GM12892 (cell line): ENCODE measurements at regions not wholly inside any gene's neighbourhood (a gene's known extent, or its start where the extent isn't known, plus 50 kb on each side); places are given as distances from the start of the nearest gene placed in this dataset.
"Not testable (repeated sequence)": the region's sequence is repeated elsewhere in the genome, so short reads cannot be mapped to it uniquely, and the experiment has no call there.

Source experiments
- DNase-seq: peaks from one replicate; pipeline ENCODE4 v3.0.0; 2011; ENCODE audit not compliant: insufficient read length
- FAIRE-seq: peaks from 2 replicates; lab custom pipeline; 2011; peaks lifted over from hg19 to GRCh38; lab: Jason Lieb, UNC
- POLR2A ChIP-seq: IDR thresholded peaks from 2 replicates; pipeline ENCODE4 v1.6.1; 2011; ENCODE audit warnings: low read depth, low read length, control low read depth
- POLR2AphosphoS5 ChIP-seq: IDR thresholded peaks from 2 replicates; pipeline ENCODE4 v1.6.1; 2011; ENCODE audit warnings: low read depth, low read length, control low read depth
- TAF1 ChIP-seq: IDR thresholded peaks from 2 replicates; pipeline ENCODE4 v1.6.1; 2011; ENCODE audit warnings: low read depth, mild to moderate bottlenecking, control low read depth, low read length, borderline replicate concordance

DNA sequence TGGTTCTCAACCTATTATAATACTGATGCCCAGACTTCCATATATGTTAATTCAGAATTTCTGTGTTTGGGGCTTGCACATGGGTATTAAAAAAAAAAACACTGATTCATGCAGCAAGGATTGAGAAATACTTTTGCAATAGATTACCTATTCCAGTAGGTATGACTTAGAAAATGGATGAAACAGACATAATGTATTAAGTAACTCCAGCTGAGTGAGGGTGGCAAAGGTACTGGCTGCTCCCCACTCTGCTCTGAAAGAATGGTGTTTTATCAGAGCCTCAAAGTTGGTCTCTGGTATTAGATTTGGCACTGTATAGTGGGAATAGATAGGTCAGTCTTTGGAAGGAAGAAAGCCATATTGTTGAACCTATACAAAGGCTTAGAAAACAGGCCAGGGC lies 234.3 kb upstream of the FOLH1 start:
- TF ChIP-seq TAF1 (no peak), POLR2AphosphoS5 (no peak), POLR2A (no peak)
- DNase-seq: no peak
- no peak for FAIRE-seq

DNA sequence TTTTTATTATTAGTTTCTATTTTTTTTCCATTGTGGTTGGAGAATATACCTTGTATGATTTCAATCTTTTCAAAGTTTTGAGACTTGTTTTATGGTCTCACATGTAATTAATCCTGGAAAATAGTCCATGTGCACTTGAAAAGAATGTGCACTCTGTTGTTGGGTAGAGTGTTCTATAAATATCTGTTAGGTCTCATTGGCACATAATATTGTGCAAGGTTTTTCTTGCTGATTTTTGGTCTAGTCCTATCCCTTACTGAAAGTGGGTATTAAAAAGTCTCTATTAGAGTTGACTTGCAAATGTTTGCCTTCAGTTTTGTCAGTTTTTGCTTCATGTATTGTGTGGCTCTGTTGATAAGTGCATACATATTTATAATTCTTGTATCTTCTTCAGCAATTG lies 231.5 kb upstream of the FOLH1 start:
- not testable (repeated sequence) for DNase-seq, FAIRE-seq

DNA sequence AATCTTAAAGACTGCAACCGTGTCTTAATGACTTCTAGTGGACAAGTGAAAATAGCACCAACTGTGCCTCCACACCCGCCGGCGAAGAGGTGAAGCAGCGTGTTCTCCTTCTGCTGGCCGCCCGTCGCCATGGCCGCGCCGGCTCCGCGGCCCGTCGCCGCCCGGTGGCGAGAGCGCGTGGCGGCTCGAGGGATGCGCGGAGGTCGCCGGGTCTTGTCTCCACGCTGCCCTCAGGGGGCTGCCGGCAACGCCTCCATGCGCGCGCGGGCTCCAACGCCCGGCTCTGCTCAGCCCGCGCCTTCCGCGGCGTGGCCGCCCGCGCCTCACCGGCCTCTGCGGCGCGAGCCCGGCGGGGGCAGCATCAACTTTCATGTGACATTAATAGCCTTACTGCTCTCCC lies 225.9 kb upstream of the FOLH1 start:
- DNase-seq, FAIRE-seq: not testable (repeated sequence)

DNA sequence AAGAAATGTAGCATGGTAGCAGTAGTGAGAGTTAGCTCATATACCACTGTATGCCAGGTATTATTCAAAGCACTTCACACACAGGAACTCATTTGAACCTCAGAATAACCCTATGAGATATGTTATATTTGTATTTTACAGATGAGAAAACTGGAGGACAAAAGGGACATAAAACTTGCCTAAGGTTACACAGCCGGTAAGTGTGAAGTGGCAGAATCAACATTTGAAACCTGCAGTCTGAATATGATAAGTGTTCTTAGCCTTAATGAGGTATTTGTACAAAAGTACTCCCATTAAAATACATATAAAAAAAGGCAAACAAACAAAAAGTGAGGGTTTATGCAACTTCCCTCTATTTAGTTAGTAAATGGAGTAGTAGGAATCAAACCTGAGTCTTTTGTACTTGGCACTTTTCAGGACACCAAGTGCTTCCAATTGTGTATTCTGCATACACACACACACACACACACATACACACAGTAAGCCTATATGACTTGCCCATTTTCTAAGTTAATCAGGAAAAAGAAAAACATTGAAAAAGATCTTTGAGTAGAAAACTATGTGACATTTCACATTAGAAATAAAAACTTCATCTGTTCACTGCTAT lies 223.9 kb upstream of the FOLH1 start:
- FAIRE-seq (no peak), DNase-seq (no peak)
- no peak for TF ChIP-seq POLR2A
- TF ChIP-seq POLR2AphosphoS5: no peak
- TF ChIP-seq TAF1: no peak

DNA sequence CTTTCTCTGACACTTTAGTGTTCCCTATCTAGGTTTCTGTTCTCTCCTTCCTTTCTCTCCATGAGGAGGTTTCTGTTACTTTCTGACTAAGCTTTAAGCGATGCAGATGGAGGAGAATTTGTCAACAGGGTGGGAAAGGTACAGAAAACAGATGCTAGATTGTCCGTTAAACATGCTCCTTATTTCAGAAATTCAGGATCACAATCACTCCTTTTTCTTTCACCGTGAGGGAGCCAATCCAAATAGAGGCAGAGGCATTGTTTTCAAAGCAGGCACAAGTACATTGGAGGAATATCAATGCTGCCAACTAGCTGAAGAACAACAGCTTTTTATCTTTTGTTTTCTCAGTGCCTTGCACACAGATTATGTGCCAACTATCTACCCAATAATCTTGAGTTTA lies 215.7 kb upstream of the FOLH1 start:
- FAIRE-seq: no peak
- TF ChIP-seq TAF1: no peak
- DNase-seq: no peak

DNA sequence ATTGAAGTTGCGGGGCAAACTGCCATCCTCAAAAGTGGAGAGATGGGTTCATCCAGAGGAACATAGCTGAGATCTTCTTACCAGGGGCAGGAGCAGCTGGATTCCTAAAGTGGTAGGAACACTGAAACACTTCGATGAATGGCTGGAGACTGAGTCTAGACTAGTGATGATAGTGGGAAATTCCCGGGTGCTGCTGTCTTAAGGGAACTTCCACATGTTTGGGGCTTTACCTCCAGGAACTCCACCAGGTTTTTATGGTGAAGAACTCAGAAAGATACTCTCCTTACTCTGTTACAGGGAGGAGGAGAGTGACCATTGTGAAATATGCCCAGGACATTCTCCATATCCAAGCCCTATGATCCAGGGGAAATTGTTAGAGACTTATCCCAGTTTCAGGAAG lies 210.5 kb upstream of the FOLH1 start:
- not testable (repeated sequence) for DNase-seq, FAIRE-seq

DNA sequence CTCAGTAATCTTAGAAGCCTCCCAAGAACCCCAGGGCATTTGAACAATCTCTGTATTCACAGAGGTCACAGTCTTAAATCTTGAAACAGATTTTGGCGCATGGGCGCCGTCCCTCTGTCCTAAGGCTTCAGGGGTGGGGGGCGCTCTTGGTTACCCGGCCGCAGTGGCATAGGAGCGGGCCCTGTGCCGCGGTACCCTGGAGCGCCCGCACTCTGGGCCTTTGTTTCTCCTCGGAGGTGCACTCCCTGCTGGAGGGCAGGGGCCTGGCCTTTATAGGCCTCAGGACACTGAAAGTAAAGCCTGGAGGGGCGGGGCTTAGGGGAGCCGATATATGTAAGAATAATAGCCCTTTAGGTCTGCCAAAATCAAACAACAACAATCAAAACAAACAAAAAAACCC lies 197.3 kb upstream of the FOLH1 start:
- FAIRE-seq (no peak), DNase-seq (no peak)
- TF ChIP-seq POLR2A: no peak
- TF ChIP-seq POLR2AphosphoS5: no peak
- TF ChIP-seq TAF1: no peak

DNA sequence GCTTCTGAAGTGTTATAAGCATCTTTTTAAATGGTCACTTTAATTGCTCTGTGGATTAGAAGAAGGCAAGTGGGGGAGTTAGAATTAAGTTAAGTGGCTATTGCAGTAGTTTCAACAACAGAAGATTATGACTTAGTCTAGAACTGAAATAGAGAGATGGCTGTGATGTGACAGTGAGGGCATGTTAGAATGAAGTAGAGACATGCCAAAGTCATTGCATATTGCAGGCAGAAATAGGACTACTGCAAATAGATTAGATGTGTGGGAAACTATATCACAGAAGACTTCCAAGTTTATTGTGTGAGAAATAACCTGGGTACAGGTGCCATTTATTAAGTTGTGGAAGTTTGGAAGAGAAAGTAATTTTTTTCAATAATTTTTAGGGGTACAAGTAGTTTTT lies 187.4 kb upstream of the FOLH1 start:
- DNase-seq, FAIRE-seq: not testable (repeated sequence)

DNA sequence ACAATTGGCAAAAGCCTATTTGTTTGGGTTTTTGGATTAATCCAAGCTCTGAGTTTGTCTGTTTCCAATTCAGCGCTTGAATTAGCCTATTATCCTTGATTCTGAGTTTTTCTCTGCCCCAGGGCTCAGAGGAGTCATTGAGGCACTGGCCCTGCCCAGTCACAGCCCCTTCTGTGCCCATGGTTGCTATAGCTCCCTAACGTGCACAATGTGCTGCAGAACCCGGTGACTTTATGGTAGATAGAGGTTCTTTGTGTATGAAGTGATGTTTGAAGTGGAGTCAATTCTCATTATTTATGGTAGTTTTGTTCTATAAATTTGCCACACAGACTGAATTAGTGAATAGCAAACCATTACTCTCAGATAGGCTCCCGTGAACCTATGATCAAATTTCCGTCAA lies 182.0 kb upstream of the FOLH1 start:
- FAIRE-seq, DNase-seq: not testable (repeated sequence)

DNA sequence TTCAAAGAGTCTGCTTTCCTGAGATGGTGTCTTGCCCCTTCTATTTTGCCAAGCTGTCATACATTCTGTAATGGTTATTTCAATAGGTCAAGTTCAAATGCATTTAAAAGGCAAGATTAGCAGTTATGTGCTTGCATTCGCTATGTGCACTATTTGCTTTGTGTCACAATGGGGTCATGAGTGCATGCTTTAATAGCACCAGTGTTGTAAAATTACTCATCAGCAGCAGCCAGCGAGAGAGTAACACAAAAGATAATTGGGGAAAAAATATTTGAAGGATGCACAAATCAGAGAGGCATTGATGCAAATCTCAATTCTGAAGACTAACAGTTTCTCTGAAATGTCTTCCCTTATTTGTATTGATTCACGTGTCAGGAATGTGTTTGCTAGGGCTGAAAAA lies 180.7 kb upstream of the FOLH1 start:
- FAIRE-seq, DNase-seq: not testable (repeated sequence)

DNA sequence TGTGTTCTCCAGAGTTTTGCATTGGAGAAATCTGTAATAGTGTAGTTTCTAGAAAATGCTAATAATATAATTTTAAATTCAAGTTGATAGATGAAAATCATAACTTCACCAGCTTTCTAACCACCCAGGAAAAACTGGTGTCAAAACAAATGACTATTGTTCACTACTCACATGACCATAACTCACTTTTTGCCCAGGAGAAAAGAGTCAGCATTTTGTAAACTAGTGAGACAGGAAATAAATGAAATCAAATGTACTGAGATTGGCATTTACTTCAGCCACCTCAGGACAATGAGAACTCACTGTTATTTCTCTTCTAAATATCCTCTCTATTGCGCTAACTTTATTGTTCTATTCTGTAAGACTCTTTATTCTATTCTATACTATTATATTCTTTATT lies 176.0 kb upstream of the FOLH1 start:
- not testable (repeated sequence) for DNase-seq, FAIRE-seq

DNA sequence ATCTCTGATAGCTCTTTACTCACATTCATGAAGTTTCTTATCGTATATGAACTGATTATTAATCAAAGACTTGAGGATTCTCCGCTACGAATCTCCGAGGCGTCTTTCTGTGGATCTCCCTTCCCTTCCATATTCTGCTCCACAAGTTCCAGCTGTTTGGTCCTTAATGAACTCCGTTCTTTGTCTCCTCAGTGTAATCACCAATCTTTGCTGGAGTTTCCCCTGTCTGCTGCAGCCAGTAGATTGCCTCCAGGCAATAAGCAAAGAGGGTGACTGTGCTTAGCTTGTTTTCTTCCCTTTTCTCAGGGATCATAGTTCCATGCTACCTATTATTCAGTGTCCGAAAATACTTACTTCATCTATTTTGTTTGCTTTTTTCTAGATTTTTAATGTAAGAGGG lies 169.6 kb upstream of the FOLH1 start:
- TF ChIP-seq POLR2AphosphoS5 (no peak), TAF1 (no peak), POLR2A (no peak)
- no peak for DNase-seq
- FAIRE-seq: no peak

DNA sequence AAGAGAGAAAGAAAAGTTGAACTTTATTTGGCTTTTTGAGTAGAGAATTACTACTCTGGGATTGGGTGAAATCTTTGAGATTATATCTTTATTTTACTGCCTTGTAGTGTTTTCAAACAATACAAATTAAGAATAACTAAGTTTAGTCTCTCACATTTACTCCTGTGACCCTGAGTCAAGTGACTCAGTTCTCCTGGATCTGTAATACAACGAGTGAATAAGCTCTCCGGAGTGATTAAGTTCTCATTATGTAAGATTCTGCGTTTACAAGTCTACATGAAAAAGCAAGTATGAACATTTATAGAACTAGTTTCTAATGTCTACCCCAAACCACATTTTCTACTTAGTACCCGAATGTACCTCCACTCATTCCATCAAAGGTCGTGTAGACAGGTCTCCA lies 165.5 kb upstream of the FOLH1 start:
- not testable (repeated sequence) for FAIRE-seq, DNase-seq

DNA sequence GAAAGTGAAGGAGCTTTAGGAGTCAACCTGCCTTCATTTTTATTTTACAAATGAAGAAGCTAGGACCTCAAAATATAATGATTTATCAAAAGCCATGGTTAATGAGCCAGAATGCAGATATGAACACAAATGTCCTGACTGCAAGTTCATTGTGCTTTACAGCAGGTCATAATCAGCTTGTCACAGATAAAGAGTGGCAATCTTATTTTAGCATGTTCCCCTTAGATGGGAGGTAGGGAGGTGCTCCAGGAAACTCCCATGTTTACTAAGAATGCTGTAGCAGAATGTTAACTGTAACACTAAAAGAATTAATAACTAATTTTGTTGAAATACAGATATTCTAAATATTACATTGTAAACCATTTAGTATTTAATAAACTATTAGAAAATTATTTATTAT lies 165.0 kb upstream of the FOLH1 start:
- not testable (repeated sequence) for FAIRE-seq, DNase-seq

DNA sequence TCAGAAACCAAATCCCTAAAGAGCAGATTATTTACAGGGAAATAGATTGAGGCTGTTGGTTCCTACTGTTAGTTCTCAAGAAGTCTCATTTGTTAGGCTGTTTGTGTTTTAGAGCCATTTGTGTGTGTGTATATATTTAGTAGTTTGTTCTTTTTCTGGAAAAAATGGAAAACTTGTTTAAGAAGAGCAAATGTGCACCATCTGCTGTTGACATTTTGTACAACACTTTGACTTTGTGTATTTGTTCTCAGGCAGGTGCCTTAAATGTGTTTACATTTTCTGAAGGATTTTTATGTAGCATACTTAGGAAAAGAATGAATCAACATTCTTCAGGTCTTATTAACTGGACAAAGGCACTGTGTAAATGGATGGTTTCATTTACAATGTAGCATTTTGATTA lies 163.7 kb upstream of the FOLH1 start:
- FAIRE-seq: peak; percentile 60
- DNase-seq: not testable (repeated sequence)

DNA sequence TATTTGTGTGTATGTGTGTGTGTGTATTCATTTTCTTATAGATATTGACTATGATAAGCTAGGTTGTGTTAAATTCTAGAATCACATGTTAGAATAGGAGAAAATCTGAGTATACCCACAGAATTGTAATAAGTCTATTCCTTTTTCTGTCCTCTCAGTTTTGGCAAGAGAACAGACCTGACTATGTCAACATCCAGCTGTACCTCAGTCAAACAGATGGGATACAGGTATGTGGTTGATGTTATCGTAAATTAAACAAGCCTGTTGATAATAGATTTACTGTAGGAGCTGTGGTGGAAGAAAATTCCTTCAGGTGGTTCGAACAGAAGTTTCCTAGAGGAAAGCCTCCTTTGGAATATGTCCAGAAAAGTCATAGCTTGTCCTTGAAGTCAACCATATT lies 160.2 kb upstream of the FOLH1 start:
- FAIRE-seq, DNase-seq: not testable (repeated sequence)

DNA sequence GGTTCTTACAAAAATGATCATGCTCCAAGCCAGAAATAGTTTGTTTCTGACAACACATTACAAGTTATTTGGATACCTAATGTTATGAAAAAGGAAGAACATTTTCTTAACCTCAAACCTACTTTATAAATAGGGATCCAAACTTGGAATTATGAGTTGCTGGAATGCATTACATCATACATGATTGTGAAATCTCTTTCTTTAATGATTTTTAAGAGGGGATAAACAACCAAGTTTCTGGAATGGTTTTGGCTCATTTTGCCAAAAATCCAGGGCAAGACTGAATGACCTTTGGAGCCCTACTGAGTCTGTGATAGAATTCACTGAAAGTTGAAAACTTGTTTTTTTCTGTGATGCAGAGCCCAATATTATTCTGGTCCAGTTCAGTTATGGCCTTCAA lies 157.0 kb upstream of the FOLH1 start:
- not testable (repeated sequence) for FAIRE-seq, DNase-seq

DNA sequence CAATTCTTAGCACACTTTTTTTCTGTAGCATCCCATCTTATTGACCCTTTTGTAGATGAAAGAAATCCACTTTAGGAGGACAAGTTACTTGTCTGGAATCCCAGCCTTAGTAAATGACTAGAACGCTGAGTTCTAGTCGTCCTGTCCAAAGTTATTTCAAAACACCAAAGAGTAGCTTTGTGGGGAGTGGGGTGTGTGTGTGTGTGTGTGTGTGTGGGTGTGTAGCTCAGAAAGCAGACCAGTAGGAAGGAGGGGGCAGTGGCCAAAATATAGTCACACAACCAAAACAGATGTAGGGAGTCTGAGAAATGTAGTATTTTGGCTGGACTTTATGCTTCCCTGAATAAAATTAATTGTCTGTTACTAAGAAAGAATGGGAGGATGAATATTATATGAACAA lies 154.6 kb upstream of the FOLH1 start:
- DNase-seq, FAIRE-seq: not testable (repeated sequence)

DNA sequence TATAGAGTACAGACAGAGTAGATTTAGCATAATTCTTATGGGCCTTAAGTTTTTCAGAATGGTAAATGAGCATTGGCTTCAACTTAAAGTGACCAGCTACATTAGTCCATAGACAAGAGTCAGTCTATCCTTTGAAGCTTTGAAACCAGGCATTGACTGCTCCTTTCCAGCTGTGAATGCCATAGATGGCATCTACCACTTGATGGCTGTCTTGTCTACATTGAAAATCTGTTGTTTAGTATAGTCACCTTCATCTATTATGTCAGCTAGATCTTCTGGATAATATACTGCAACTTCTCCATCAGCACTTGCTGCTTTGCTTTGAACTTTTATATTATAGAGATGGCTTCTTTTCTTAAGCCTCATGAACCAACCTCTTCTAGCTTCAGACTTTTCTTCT lies 146.1 kb upstream of the FOLH1 start:
- DNase-seq, FAIRE-seq: not testable (repeated sequence)

DNA sequence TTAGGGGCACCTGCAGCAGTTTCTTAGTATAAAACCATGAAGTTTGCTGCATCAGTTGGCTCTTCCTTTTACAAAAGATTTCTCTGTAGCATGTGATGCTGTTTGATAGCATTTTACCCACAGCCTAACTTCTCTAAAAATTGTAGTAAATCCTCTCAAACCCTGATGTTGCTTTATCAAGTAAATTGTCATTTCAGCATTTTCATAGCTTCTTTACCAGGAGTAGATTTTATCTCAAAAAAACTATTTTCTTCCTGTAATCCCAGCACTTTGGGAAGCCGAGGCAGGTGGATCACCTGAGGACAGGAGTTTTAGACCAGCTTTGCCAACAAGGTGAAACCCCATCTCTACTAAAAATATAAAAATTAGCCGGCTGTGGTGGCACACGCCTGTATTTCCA lies 144.5 kb upstream of the FOLH1 start:
- DNase-seq, FAIRE-seq: not testable (repeated sequence)
